GM19035 (cell line): ENCODE measurements at regions not wholly inside any gene's neighbourhood (a gene's known extent, or its start where the extent isn't known, plus 50 kb on each side); places are given as distances from the start of the nearest gene placed in this dataset.
"Not testable (repeated sequence)": the region's sequence is repeated elsewhere in the genome, so short reads cannot be mapped to it uniquely, and the experiment has no call there.

Source experiments
- ATAC-seq: cut with Tn5 transposase; IDR thresholded peaks from one replicate; pipeline ENCODE4 v1.9.1; 2021; ENCODE audit not compliant: unreplicated experiment

- ATAC-seq, result not testable (repeated sequence)
Observed at GRCh38 chr2:89208144-89208932, 516.9 kb downstream of the RPIA start.

DNA sequence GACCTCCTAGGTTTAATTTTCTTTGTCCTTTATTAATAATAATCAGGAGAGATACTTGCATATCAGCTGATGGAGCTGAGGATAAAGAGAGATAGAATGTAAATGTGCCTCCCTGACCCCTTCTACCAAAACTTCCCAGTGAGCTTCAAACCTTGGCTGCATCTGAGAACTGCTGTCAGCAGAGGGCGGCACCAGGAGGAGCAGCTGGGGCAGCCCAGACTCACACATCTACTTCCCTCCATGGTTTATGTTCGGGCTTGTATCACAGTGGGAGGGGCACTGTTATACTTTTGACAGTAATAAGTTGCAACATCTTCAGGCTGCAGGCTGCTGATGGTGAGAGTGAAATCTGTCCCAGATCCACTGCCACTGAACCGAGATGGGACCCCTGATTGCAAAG lies 521.7 kb downstream of the RPIA start:
- ATAC-seq, result not testable (repeated sequence)

DNA sequence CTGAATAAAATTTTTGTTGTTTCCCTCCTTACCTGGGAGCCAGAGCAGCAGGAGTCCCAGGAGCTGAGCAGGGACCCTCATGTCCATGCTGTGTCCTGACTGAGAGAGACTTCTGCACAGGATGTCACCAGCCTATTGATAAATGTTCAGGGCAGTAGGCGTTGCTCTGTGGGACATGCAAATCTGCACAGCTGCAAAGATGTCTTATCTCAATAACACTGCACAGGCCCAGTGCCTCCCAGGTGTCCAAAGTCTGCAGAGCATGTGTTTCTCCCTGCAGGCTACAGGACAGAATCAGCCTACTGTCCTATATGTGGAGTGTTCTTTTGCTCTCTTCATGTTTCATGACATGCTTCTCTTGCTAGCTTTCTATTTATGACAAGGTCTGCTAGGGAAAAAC lies 522.3 kb downstream of the RPIA start:
- ATAC-seq, result not testable (repeated sequence)

GRCh38 chr2:89221474-89221873 lies 530.0 kb downstream of the RPIA start:
- not testable (repeated sequence) for ATAC-seq

DNA sequence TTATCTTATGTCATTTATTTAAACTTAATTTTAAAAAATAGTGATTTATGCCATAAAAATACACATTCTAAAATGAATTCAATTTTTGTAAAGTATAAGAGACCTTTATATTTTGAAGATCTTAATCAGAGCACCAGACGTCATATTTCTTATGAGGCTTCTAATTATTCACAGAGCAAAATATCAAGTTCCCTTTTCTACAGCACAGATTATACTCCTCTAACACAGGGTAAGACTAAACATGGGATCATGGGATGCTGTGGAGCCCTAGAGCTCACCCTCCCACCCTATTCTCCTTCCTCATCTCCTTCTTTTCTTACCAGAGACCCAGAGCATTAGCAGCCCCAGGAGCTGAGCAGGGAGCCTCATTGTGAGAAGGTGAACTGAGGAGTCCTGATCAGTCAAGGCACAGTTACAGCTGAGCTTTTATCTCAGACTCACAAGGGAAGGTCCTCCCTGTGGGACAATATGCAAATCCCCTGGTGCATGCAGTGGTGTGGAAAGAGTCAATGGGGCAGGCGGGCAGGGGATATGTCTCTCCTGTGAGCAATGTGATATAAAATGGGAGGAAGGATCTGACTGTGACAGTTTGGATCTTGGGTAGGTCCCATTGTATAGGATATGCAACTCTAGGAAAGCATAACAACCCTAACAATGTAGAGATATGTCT lies 530.7 kb downstream of the RPIA start:
- not testable (repeated sequence) for ATAC-seq

- ATAC-seq, result not testable (repeated sequence)
Observed at GRCh38 chr2:89224803-89225202, 533.3 kb downstream of the RPIA start.

- not testable (repeated sequence) for ATAC-seq
Observed at GRCh38 chr2:89229979-89230378, 538.5 kb downstream of the RPIA start.

GRCh38 chr2:89231241-89231640 lies 539.8 kb downstream of the RPIA start:
- ATAC-seq, result not testable (repeated sequence)

GRCh38 chr2:89233931-89234330 lies 542.5 kb downstream of the RPIA start:
- ATAC-seq, result not testable (repeated sequence)

- ATAC-seq, result not testable (repeated sequence)
Observed at GRCh38 chr2:89234818-89235466, 543.5 kb downstream of the RPIA start.

DNA sequence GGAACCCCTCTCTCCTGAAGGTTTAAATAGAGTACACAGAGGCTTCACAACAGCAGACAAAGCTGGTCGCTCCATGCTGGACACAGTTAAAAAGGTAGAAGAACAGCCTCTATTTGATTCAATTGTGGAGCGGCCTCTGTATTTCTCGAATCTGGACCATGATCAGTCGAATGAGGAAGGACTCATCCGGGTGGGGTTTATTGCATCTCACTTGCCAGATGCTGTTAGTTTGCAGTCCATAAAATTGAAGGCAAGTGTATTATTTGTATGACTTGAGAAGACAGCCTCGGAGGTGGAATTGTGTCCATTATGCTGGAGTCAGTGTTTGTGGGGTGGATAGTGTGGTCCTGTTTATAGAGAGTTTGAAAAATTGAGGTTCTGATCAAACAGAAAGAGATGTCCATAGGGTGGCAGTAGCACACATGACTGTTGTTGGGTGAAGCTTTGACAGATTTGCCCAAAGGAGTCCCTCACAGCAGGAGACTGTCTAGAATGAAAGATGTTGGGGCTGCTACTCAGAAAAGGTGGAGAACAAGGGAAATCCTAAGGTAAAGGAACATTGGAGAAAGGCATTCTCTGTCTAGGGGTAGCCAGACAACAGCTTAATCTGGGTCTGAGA lies 545.5 kb downstream of the RPIA start:
- not testable (repeated sequence) for ATAC-seq

GRCh38 chr2:89237783-89238182 lies 546.3 kb downstream of the RPIA start:
- not testable (repeated sequence) for ATAC-seq

DNA sequence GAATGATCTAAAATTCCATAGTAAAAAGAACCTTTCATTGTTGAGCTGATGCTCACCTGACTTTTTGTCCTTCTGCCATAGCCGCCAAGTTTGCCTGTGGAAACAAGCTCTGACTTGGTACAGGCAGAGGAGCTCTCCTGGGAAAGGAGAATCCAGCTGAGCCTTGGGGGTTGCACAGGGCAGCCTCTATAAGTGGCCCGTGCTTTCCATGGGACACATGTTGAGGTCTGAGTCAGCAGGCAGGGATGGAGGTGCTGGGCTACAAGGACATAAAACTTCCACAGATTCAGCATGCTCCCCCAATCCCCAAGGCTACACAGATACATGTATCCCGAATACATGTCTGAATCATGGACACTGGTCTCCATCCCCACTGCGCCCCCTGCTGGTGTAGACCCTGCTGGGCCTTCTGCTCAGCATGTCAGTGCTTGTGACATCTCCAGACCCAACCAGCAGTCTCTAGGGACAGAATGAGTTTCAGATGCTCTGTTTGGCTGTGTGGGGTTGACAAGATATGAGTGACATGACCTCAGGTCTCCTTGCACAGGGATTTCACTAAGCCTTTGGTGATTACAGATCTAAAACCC lies 551.7 kb downstream of the RPIA start:
- ATAC-seq, result not testable (repeated sequence)

GRCh38 chr2:89244407-89244806 lies 552.9 kb downstream of the RPIA start:
- not testable (repeated sequence) for ATAC-seq

DNA sequence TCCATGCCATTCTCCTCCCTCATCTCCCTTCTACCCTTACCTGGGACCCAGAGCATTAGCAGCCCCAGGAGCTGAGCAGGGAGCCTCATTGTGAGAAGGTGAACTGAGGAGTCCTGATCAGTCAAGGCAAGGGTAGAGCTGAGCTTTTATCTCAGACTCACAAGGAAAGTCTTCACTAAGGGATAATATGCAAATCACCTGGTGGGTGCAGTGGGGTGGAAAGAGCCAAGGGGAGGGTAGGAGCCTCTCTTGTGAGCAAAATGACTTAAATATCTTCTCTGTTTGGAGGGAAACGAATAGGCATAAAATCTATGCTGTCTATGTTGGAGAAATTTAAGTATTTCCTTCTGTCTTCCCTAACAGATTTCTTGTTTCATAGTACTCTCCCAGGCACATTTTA lies 554.0 kb downstream of the RPIA start:
- not testable (repeated sequence) for ATAC-seq

DNA sequence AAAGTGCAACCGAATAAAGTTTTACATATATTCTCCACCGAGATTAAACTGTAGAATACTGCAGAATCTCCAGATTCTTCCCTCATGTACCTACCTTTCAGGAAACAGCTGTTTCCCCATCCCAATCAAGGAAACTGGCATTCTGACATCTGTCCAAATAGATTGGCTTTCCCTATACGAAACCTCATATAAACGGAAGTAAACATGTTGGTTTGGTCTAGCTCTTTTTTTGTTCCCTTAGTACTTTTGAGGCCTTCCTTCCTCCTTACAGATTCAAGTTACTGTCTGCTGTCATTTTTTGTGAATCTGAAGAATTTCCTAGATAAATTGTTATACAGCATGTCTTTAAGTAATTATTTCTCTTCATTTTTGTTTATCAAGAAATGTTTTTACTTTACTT lies 554.6 kb downstream of the RPIA start:
- ATAC-seq, result not testable (repeated sequence)

DNA sequence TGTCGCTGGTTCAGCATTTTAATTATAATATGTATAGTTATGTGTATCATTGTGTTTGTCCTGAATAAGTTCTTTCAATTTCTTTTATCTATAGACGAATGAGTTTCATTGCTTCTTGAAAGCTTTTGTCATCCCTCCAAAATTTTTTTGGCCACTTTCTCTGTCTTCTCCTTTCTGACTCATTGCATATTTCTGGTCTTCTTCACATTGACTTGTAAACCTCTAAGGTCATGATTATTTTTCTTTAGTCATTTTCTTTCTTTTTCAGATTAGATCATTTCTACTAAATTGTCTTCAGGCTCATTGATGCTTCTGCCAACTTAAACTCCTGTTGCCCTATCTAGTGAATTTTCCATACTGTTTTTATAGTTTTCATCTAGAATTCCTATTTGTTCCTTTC lies 555.1 kb downstream of the RPIA start:
- not testable (repeated sequence) for ATAC-seq

DNA sequence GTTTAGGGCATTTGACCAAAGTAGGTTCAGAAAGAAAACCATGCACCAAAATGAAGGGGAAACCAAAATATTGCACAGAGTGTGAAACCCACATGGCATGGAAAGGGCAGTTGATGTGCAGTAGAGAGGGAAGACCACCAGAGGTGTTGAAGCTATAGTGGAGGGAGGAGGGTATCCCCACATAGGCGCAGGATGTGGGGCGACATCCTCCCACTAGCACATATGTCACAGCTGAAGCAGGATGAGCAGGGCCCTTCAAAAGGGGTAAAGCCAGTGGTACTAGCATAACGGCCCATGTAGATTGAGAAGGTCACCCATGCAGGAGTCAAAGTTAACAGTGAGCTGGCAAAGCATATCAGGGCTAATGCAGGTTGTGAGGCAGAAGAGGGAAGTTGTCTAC lies 563.5 kb downstream of the RPIA start:
- ATAC-seq, result not testable (repeated sequence)

DNA sequence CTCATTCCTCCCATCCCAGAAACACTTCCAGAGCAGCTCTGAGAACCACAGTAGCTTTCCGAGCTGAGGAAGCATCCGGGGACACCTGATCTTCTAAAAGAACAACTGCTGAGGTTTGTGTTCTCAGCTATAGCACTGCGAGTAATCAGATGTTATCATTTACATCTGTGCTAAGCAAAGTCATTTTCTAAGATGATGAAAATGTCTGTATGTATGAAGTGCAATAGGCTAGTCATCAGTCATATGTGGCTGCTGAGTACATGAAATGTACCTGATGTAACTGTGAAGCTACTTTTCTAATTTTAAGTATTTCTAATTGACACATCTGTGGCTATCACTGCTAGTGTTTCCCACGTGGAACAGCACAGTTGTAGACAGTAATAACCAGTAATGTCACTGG lies 582.0 kb downstream of the RPIA start:
- not testable (repeated sequence) for ATAC-seq

- not testable (repeated sequence) for ATAC-seq
Observed at GRCh38 chr2:89280536-89280935, 589.1 kb downstream of the RPIA start.
